ENCODE measurements at regions not wholly inside any gene's neighbourhood (a gene's known extent, or its start where the extent isn't known, plus 50 kb on each side); places are given as distances from the start of the nearest gene placed in this dataset.
A peak's percentile ranks its signal among the peaks of the same experiment; 100 is the strongest.

DNA sequence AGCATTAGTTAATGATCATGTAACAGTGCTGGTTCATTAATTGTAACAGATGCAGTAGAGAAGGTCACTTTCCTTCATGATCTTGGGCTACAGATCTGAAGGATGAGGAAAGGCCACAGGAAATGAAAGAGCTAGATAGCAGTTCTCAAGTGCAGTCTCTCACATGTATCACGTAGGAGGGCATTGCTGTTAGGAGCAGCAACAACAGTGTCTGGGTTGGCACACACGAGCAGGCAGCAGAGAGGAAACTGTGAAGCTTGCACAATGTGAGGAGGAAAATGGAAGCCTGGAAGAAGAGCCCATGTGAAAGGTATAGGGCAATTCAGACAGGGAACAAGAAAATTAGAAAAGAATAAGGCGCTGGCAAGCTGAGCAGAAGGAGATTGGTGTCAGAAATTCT, 1741.5 kb downstream of the PCDH9 start:
- DNase-seq (ENCODE audit: low read depth): peak; percentile 1
- no peak overlapping the region for H3K4me3 ChIP-seq (ENCODE audit: low read depth, low read length)
- no peak for TF ChIP-seq CTCF (IDR thresholded peaks at IDR 0.05; ENCODE audit: insufficient read depth, low read depth, low read length, missing control alignments)

DNA sequence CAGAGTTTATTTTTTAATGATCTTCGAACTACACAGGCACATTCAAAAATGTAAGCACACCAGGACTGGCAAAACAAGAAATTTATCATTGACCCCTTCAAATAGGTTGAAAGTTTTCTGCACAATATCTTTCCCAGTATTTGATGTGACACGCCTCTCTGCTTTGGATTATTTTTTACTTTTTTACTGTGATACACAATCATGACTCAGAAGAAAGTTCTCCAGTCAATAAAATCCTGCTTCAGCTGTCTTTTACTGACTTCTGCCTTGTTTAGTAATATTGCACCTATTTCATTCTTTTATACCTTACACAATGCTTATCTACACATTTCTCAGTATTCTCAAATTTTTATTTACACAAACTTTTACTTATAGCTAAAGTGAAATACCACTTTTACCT, 1750.4 kb downstream of the PCDH9 start:
- TF ChIP-seq CTCF (IDR thresholded peaks at IDR 0.05; ENCODE audit: insufficient read depth, low read depth, low read length, missing control alignments): no peak
- DNase-seq (ENCODE audit: low read depth): no peak
- no peak overlapping the region for H3K4me3 ChIP-seq (ENCODE audit: low read depth, low read length)

- no peak for TF ChIP-seq CTCF (IDR thresholded peaks at IDR 0.05; ENCODE audit: insufficient read depth, low read depth, low read length, missing control alignments)
- no peak overlapping the region for H3K4me3 ChIP-seq (ENCODE audit: low read depth, low read length)
- DNase-seq (ENCODE audit: low read depth): no peak
Measured at GRCh38 chr13:65473196-65473595, 1756.9 kb downstream of the PCDH9 start.

DNA sequence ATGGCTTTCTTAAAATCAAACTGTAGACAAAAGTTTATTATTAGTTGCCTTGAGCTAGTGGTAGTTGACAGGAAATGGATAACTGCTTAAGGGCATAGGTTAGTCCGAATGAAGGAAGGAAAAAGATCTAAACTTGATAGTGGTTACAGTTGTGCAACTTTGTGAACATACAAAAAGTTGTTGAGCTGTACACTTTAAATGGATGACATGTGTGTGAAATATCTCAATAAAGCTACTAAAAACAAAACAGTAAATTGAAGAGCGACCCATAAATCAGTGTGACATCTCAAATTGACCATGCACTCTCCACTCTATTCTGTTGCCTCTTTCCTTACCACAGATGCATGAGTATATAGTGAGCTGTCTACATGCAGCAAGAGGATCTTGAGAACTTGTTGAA, 1757.8 kb downstream of the PCDH9 start:
- DNase-seq (ENCODE audit: low read depth): no peak
- TF ChIP-seq CTCF (IDR thresholded peaks at IDR 0.05; ENCODE audit: insufficient read depth, low read depth, low read length, missing control alignments): no peak
- no peak overlapping the region for H3K4me3 ChIP-seq (ENCODE audit: low read depth, low read length)

DNA sequence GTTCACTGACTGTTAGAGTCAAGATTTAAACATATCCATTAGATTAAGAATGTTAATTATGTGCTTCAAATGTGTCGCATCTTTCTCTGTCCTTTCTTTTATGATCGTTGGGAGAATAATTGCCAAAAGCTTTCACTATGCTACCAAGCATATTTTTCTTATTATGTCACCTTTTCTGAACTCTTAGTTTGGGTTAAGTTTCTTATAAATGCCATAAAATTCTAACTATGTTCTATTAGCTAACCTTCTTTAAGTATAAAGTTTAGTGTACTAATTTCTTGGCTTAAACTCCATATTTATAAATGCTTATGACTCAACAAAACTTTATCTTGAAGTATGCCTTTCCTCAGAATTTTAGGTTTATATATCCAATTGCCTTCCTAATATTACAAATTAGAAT, 1759.4 kb downstream of the PCDH9 start:
- DNase-seq (ENCODE audit: low read depth): no peak
- TF ChIP-seq CTCF (IDR thresholded peaks at IDR 0.05; ENCODE audit: insufficient read depth, low read depth, low read length, missing control alignments): no peak
- no peak overlapping the region for H3K4me3 ChIP-seq (ENCODE audit: low read depth, low read length)

- no peak for TF ChIP-seq CTCF (IDR thresholded peaks at IDR 0.05; ENCODE audit: insufficient read depth, low read depth, low read length, missing control alignments)
- H3K4me3 ChIP-seq (ENCODE audit: low read depth, low read length): no peak overlapping the region
- DNase-seq (ENCODE audit: low read depth): no peak
Measured at GRCh38 chr13:65468628-65469027, 1761.5 kb downstream of the PCDH9 start.

DNA sequence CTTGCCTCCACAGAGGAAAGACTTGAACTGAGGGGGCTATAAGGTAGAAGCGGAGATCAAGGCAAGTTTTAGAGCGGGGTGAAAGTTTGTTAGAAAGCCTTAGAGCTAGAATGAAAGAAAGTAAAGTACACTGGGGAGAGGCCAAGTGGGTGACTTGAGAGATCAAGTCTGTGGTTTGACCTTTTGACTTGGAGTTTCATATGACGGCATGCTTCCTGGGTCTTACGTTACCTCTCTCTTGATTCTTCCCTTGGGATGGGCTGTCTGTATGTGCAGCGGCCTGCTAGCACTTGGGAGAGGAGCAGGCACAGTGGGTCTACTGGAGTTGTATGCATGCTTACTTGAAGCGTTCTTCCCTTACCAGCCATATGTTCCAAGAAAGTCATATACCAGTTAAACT, 1768.5 kb downstream of the PCDH9 start:
- no peak for TF ChIP-seq CTCF (IDR thresholded peaks at IDR 0.05; ENCODE audit: insufficient read depth, low read depth, low read length, missing control alignments)
- DNase-seq (ENCODE audit: low read depth): peak; percentile 7
- no peak overlapping the region for H3K4me3 ChIP-seq (ENCODE audit: low read depth, low read length)
